ENCODE measurements at regions not wholly inside any gene's neighbourhood (a gene's known extent, or its start where the extent isn't known, plus 50 kb on each side); places are given as distances from the start of the nearest gene placed in this dataset.
"Not testable (repeated sequence)": the region's sequence is repeated elsewhere in the genome, so short reads cannot be mapped to it uniquely, and the experiment has no call there.

DNA sequence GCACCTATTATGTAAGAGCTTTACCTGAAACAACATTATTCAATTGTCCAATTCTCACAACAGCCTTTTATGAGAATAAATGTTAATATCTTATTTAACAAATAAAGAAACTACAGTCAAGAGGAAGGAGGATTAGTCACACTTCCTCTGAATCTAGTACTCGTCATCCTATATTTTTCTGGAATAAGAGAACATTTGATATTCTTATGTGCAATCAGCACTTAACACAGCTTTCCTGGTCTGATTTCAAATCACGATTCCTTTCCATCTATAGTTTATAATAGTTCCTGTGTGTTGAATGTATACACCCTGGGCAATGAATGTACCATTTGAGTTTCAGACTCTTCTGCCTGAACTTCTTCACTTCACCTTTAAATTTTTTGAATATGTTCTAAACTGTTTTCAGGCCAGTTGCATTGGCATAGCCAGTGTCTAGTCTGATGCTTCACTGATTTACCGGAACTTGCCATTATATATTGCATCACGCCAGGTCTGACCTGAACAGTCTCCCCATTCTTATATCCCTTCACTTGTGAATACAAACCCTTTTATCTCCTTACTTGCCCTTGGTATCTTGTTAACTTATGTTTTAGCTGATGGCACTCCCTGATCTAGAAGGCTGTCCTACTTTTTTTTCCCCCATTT, 698.3 kb downstream of the MAT2B start:
- no peak for DNase-seq (ENCODE audit: low read depth, low spot score)

DNA sequence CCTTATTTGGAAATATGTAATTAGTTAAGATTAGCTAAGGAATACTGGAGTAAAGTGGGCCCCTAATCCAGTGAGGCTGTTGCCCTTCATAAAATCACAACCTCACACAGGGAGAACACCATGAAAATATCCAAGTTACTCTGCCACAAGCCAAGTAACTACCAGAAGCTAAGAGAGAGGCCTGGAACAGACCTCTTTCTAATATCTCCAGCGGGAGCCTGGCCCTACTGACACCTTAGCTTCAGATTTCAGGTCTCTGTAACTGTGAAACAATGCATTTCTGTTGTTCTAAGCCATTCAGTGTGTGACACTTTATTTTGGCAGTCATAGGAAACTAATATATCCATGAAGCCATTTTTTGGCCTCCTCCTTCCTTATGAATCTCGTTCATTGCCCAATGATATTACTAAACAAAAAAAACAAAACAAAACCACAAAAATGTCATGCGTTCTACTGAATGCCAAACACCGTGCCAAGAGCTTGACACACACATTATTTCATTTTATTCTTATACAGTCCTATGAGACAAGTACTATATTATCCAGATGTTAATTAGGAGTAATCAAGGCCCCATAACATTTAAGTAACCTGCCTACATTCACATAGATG, 699.0 kb downstream of the MAT2B start:
- no peak for DNase-seq (ENCODE audit: low read depth, low spot score)

DNA sequence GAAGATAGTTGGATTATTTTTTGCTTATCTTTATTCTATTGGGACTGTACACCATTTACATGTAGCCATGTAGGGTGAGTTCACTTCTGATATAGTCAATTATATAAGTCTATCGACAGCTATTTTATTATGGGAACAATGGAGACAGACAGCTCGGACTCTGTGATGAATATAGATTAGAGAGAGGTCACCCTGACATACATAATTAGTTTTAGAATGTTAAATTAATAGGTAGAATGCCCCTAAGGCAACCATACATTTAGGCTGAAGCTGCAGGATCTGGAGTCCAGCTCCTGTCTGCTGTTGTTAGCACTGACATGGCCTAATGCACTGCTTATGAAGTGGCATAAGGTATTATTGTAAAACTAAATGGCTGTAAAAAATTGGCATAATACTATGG, 700.8 kb downstream of the MAT2B start:
- DNase-seq (ENCODE audit: low read depth, low spot score): no peak

DNA sequence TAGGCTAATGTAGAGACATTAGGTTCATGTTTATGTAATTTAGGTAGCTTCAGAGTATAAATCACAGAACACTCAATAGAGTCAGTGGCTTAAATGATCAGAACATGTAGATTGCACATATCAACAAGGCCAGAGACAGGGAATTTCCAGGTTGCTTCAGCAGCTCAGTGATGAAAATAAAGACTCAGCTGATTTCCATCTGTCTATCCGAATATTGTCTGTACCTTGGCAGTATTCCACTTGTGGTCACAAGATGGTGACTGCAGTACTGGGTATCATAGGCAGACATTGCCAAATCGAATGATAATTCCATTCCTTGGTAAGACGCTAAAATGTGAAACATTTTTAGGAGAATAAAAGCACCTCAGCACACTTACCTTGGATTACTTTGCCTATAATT, 702.2 kb downstream of the MAT2B start:
- DNase-seq (ENCODE audit: low read depth, low spot score): no peak

- DNase-seq (ENCODE audit: low read depth, low spot score): no peak
Measured at GRCh38 chr5:164210491-164210890, 705.1 kb downstream of the MAT2B start.

DNA sequence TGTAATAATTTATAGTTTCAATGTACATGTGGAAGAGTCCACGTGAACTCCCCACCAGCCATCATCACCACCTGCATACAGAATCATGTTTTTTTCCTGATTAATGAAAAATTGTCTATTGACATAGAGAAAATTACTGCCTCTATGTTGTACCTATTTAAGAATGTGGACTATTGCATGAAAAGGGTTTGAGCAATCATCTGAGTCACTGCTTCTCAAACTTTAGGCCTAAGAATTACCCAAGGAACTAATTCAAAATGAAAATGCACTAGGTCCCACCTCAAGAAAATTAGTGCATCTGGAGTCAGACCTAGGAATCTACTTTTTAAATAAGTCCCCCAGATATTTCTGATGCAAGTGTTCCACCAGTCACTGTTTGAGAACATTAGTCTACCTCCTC, 709.3 kb downstream of the MAT2B start:
- no peak for DNase-seq (ENCODE audit: low read depth, low spot score)

DNA sequence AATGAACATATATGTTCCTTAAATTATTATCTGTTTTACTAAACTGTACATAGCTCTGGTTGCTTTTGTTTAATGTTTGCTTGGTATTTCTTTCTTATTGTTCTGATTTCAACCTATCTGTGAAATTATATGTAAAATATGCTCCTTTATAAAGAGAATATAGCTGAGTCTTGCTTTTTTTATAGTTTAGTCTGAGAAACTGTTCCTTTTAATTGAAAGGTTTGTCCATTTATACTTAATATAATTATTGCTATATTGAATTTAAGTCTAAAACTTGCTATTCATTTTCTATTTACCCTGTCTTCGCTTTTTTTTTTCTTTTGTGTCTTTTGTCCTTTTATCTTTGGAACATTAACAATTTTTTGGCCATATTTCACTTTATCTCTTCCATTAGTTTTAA, 712.0 kb downstream of the MAT2B start:
- DNase-seq (ENCODE audit: low read depth, low spot score): no peak

GRCh38 chr5:164220522-164220921, 715.1 kb downstream of the MAT2B start:
- no peak for DNase-seq (ENCODE audit: low read depth, low spot score)

DNA sequence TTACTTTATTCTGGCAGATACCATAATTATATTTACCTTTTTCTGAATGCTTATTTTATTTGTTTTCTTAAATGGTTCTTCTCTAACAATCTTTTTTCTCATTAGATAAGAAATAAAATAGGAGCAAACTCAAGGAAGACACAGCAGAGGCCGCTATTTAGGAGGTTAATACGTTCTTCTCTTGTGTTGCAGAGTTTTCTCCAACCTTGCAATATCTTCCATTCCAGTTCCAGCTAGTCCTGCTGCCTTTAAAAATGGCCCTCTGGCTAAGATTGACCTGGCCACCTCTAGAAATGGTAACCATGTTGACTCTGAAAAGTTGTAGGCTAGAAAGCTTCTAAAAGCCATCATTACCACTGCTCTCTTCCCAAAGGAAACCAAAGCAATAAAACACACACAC, 718.8 kb downstream of the MAT2B start:
- DNase-seq (ENCODE audit: low read depth, low spot score): no peak

DNA sequence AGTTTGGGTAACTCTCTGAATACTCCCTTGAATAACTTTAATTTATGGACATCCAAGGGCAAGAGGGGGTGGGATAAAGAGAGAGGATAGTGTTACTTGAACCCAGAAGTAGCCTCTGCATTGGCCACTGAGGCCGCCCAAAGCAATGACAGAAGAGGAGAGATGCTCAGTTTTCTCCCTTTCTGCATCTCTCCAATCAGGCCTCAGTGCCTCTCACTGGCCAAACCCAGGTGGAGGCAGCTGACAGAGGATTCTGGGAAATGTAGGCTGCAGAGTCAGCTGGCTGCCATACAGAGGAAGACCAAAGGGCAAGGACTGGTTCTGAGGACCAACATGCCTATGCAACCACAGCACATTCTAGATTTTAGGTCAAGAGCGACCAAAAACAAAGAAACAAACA, 719.4 kb downstream of the MAT2B start:
- DNase-seq (ENCODE audit: low read depth, low spot score): no peak

DNA sequence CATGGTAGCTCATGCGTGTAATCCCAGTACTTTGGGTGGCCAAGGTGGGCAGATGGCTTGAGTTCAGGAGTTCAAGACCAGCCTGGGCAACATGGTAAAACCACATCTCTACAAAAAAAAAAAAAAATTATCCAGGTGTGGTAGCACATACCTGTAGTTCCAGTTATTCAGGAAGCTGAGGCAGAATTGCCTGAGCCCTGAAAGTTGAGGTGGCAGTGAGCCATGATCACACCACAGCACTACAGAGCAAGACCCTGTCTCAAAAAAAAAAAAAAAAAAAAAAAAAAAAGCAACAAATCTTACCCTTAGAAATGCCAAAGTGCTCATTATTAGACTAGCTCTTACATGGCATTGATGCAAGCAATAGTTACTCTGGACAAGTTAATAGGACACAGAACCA, 724.9 kb downstream of the MAT2B start:
- DNase-seq (ENCODE audit: low read depth, low spot score): no peak

GRCh38 chr5:164233791-164234190, 728.4 kb downstream of the MAT2B start:
- DNase-seq (ENCODE audit: low read depth, low spot score): no peak

GRCh38 chr5:164234321-164234720, 728.9 kb downstream of the MAT2B start:
- DNase-seq (ENCODE audit: low read depth, low spot score): no peak

DNA sequence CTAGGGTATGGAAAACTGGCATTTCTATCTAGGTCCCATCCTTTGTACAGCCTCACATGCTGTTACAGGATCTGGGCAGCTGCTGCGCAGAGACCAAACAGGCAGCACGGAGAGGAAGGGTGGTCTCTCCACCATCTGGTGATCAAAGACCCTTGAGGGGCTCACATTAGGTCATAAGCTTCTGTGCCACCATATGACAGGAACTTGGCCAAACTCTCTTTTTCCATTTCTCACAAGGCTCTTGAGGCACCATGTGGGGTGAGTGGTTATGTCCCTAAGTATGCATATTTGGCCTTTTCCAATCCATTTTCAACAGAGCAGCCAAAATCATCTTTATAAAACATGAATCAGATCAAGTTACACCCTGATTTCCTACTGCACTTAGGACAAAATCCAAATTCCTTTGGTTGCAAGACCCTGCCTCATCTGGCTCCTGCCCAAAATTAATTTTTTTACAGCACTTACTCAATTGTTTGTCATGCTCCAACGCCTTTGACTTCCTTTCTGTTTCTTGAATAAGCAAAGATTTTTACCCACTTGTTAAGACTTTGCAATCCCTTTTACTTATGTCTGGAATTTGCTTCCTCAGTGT, 730.0 kb downstream of the MAT2B start:
- no peak for DNase-seq (ENCODE audit: low read depth, low spot score)

DNA sequence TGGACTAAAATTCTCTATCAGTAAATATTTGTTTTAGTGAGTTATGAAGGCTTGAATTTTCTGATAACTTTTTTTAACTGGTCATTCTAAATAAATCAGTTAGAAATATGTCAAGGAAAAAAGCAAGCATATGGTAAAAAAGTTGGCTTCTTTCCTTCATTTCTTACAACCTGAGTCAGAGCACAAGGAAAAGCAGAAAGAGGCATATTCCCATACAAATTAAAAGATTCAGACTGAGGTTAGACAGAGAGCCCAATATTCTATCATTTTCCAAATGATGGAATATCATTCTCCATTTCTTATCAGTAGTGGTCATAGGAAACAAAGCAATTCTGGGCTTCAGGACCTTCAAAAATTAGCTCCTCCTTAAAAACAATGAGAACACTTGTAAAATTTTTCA, 732.1 kb downstream of the MAT2B start:
- no peak for DNase-seq (ENCODE audit: low read depth, low spot score)

GRCh38 chr5:164251781-164252180, 746.4 kb downstream of the MAT2B start:
- DNase-seq (ENCODE audit: low read depth, low spot score): not testable (repeated sequence)

DNA sequence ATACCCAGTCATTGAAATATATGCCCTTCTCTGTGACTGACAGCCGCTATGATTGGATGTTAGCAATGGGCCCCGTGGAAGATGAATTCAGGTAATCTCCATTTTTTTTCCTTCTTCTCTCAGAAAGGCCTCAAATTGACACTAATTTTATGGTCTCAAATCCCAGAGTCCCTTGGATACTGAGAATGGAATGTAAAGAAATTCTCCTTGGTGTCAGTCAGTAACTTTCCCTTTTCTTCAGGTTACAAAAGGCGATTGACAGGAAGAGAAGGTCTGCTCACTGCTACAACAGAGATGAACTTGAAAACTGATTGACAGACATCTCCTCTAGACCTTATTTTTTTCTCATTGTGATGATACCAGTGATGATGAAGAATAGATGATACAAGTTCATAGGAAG, 748.3 kb downstream of the MAT2B start:
- DNase-seq (ENCODE audit: low read depth, low spot score): no peak

GRCh38 chr5:164255598-164256213, 750.3 kb downstream of the MAT2B start:
- no peak for DNase-seq (ENCODE audit: low read depth, low spot score)

GRCh38 chr5:164256351-164256750, 750.9 kb downstream of the MAT2B start:
- no peak for DNase-seq (ENCODE audit: low read depth, low spot score)

GRCh38 chr5:164256954-164257353, 751.5 kb downstream of the MAT2B start:
- DNase-seq (ENCODE audit: low read depth, low spot score): no peak

GRCh38 chr5:164265566-164265965, 760.1 kb downstream of the MAT2B start:
- DNase-seq (ENCODE audit: low read depth, low spot score): no peak

DNA sequence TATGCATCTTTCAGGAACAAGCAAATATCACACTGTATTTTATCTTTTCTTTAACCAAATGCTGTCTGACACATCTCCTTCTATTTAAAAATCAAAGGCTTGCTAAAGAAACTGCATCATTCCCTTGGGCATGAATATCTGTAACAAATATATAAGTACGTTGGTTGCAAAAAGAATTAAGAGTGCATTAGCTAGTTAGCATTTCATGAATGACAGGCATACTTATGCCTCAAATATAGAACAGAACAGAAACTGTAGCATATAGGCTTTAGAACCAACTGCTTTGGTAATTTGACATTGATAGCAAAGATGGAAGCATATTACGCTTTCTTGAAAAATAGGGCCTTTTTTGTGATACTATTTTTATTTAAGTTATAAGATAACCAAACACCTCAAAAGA, 761.2 kb downstream of the MAT2B start:
- no peak for DNase-seq (ENCODE audit: low read depth, low spot score)

DNA sequence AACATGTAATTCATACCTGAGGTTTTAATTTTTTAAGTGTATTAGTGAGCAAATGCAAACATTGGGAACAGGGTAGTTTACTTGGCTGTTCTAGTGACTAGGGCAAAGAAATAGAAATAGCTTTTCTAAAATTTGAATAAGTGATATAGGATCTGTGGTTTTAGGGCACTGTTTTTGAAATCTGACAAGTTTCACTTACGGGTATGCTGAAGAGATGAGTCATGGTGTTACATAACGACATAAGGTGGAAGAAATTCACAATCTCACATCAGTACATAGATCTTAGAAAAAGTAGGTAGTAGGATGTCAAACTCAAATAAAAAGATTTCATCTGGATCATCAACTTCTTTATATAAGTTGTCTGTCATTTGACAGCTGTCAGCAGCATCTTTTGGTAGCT, 772.3 kb downstream of the MAT2B start:
- DNase-seq (ENCODE audit: low read depth, low spot score): no peak

Data from brain pericyte (primary cell).